Smooth muscle cell (in vitro differentiated cells): ENCODE measurements at regions not wholly inside any gene's neighbourhood (a gene's known extent, or its start where the extent isn't known, plus 50 kb on each side); places are given as distances from the start of the nearest gene placed in this dataset.

Experiments
- DNase-seq: peaks from one replicate; lab custom pipeline; 2025; ENCODE audit not compliant: unreplicated experiment; lab: John Stamatoyannopoulos, UW
- H2AFZ ChIP-seq: fragments of 200-600 bp; sonication (generic); 2 replicates; pipeline ENCODE4 v1.6.0; 2016; ENCODE audit warnings: antibody characterized with exemption, low read depth, mild to moderate bottlenecking
- H3F3A ChIP-seq: fragments of 200-600 bp; sonication (generic); 2 replicates; pipeline ENCODE4 v1.6.0; 2017; ENCODE audit warnings: antibody characterized with exemption, low read depth
- H3K27ac ChIP-seq: fragments of 200-600 bp; sonication (generic); 2 replicates; pipeline ENCODE4 v1.5.1; 2016; ENCODE audit warnings: low read depth, mild to moderate bottlenecking
- H3K27me3 ChIP-seq: fragments of 200-600 bp; sonication (generic); 2 replicates; pipeline ENCODE4 v1.6.1; 2016; ENCODE audit warnings: low read depth, mild to moderate bottlenecking
- H3K36me3 ChIP-seq: fragments of 200-600 bp; sonication (generic); 2 replicates; pipeline ENCODE4 v1.5.1; 2016; ENCODE audit warnings: low read depth
- H3K4me1 ChIP-seq: fragments of 200-600 bp; sonication (generic); 2 replicates; pipeline ENCODE4 v1.5.1; 2016; ENCODE audit warnings: low read depth
- H3K4me2 ChIP-seq: fragments of 200-600 bp; sonication (generic); 2 replicates; pipeline ENCODE4 v1.6.0; 2016; ENCODE audit warnings: mild to moderate bottlenecking
- H3K4me3 ChIP-seq: fragments of 200-600 bp; sonication (generic); 2 replicates; pipeline ENCODE4 v1.5.1; 2016; ENCODE audit warnings: mild to moderate bottlenecking
- H3K79me2 ChIP-seq: fragments of 200-600 bp; sonication (generic); 2 replicates; pipeline ENCODE4 v1.6.0; 2016; ENCODE audit warnings: low read depth, mild to moderate bottlenecking
- H3K9ac ChIP-seq: fragments of 200-600 bp; sonication (generic); 2 replicates; pipeline ENCODE4 v1.6.0; 2016; ENCODE audit warnings: low read depth
- H3K9me3 ChIP-seq: fragments of 200-600 bp; sonication (generic); replicated peaks from 2 replicates; pipeline ENCODE4 v1.5.1; 2016; ENCODE audit warnings: low read depth
- H4K20me1 ChIP-seq: fragments of 200-600 bp; sonication (generic); 2 replicates; pipeline ENCODE4 v1.6.0; 2016; ENCODE audit warnings: low read depth
- WGBS: methylation state at CpG from one replicate; pipeline ENCODE4 v1.1.7; 2016; ENCODE audit warnings: low lambda C conversion rate; 5-methylcytosine and 5-hydroxymethylcytosine counted together
- TF ChIP-seq, protein P1 (sequence below): fragments of 200-600 bp; sonication (generic); IDR thresholded peaks from 2 replicates; pipeline ENCODE4 v1.5.1; 2017; ENCODE audit warnings: borderline replicate concordance, mild to moderate bottlenecking, antibody characterized with exemption; ENCODE audit not compliant: insufficient read depth, poor library complexity, severe bottlenecking

DNA sequence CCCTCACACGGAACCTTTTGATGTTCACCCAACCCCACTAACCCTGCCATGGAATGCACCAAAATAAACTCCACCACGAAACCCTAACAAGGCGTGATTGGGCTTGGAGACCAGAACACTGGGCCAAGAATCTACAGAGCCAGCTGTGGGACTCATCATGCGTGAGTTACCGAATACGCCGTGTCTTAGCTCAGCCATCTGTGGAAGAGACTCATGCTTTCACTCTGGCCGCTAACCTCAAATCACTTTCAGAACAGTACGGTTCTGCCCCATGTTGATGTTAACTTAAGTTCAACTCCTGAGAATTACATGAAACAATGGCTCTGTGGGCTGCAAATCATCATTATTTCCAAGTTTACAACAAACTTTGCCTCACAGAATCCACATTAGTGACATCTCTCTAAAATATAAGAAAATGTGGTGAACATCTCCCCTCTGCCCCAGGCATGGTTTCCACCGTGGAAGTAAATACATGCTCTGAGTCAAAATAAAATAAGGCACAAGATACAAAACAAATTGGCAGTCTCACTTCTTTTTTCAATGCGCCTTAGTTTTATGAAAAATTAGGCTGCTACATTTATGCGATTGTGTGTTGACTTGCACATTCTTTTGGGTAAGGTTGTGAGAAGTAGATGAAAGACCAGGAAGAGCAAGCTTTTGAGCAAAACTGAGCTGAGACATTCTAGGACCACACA is 308.9 kb upstream of the EXOC2 start:
- Histone ChIP-seq H3K36me3 (no peaks in the 10 kb centered on the region), H3K27me3 (no peaks in the 10 kb centered on the region), H2AFZ (no peak overlapping the region), H4K20me1 (no peaks in the 10 kb centered on the region), H3K9me3 (no peaks in the 10 kb centered on the region), H3K4me2 (no peak overlapping the region), H3K79me2 (no peaks in the 10 kb centered on the region), H3K4me1 (no peaks in the 10 kb centered on the region), H3K4me3 (no peak overlapping the region), H3K27ac (no peak overlapping the region), H3K9ac (no peak overlapping the region), H3F3A (no peaks in the 10 kb centered on the region)
- TF ChIP-seq, protein P1, sequence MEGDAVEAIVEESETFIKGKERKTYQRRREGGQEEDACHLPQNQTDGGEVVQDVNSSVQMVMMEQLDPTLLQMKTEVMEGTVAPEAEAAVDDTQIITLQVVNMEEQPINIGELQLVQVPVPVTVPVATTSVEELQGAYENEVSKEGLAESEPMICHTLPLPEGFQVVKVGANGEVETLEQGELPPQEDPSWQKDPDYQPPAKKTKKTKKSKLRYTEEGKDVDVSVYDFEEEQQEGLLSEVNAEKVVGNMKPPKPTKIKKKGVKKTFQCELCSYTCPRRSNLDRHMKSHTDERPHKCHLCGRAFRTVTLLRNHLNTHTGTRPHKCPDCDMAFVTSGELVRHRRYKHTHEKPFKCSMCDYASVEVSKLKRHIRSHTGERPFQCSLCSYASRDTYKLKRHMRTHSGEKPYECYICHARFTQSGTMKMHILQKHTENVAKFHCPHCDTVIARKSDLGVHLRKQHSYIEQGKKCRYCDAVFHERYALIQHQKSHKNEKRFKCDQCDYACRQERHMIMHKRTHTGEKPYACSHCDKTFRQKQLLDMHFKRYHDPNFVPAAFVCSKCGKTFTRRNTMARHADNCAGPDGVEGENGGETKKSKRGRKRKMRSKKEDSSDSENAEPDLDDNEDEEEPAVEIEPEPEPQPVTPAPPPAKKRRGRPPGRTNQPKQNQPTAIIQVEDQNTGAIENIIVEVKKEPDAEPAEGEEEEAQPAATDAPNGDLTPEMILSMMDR = no peak
- no peak for DNase-seq
- 88% methylated on average over 12 of the region's 12 CpGs for WGBS

DNA sequence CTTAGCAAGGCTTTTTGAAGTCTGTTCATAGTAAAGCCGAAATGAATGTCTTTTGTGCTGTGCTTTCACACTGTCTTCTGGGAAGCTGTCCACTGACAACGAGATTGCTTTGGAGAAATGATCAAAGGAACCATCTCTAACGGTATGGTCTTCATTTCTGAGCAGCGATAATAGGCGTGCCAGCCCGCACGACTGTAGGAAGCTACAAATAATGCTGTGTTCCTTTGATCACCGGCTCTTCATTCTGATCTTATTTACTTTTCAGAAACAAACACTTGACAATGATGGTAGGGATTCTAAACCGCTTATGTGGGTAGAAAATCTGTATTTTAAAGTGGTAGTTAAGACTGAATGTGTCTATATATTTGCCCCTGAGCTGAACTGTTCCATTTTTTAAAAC is 306.6 kb upstream of the EXOC2 start:
- Histone ChIP-seq H4K20me1 (no peaks in the 10 kb centered on the region), H3K4me2 (no peak overlapping the region), H3K4me1 (no peaks in the 10 kb centered on the region), H2AFZ (no peak overlapping the region), H3K9ac (no peak overlapping the region), H3K9me3 (no peaks in the 10 kb centered on the region), H3K36me3 (no peaks in the 10 kb centered on the region), H3K4me3 (no peak overlapping the region), H3K79me2 (no peaks in the 10 kb centered on the region), H3K27ac (no peak overlapping the region), H3F3A (no peaks in the 10 kb centered on the region), H3K27me3 (no peaks in the 10 kb centered on the region)
- TF ChIP-seq, protein P1 = no peak
- no peak for DNase-seq
- 91% methylated on average over 9 of the region's 9 CpGs for WGBS

DNA sequence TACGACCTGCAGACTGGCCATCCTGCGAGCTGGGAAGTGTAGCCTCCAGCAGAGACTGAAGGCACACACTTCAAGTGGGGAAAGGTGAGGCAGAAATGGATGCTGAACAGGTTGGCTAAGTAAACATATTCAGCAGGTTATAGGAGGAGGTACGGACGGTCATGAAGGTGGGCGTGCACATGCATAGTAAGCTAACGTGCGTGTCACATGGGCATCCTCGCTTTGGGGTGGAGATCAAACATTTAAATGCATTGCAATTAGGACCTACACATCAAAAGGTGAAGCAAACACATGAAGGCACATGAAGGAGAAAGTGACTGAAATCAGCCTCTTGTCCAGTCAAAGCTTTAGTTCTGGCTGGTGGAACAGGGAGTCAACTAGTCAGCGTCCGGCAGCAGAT is 305.6 kb upstream of the EXOC2 start:
- Histone ChIP-seq H3K36me3 (no peaks in the 10 kb centered on the region), H3K4me2 (no peak overlapping the region), H2AFZ (no peak overlapping the region), H3K27me3 (no peaks in the 10 kb centered on the region), H3K4me3 (no peak overlapping the region), H3K9me3 (no peaks in the 10 kb centered on the region), H3K4me1 (no peaks in the 10 kb centered on the region), H3K27ac (no peak overlapping the region), H3K79me2 (no peaks in the 10 kb centered on the region), H4K20me1 (no peaks in the 10 kb centered on the region), H3K9ac (no peak overlapping the region), H3F3A (no peaks in the 10 kb centered on the region)
- no peak for DNase-seq
- 98% methylated on average over 10 of the region's 10 CpGs for WGBS
- TF ChIP-seq, protein P1 = no peak

DNA sequence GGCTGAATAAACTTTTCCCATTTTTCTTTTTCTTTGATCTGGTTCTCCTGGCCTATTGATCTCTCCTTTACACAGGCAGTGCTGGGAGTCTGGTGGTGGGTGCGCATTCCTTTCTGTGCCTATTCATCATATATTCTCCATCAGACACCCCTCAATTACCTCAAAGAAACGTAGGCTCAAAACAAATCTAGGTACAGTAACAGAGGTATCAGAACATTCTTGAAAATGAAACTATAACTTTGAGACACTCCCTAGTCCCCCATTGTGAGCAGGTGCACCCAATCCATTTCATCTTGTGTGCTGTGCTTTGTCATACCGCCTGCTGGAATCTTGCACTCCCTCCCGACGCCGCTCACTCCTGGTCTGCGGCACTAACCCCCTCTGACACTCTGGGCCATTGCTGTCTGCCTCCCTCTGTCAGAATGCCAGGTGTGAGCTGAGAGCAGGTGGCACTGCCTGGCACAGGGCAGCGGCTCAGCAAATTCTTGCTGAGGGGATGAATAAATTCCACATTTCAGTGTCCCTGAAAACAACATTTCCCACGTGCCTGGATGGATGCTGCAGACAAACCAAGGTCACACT is 303.4 kb upstream of the EXOC2 start:
- Histone ChIP-seq H3K4me2 (no peak overlapping the region), H3K4me1 (no peaks in the 10 kb centered on the region), H3K9me3 (no peaks in the 10 kb centered on the region), H3K79me2 (no peaks in the 10 kb centered on the region), H3K9ac (no peak overlapping the region), H3K36me3 (no peaks in the 10 kb centered on the region), H3F3A (no peaks in the 10 kb centered on the region), H3K4me3 (no peak overlapping the region), H3K27ac (no peak overlapping the region), H2AFZ (no peak overlapping the region), H3K27me3 (no peaks in the 10 kb centered on the region), H4K20me1 (no peaks in the 10 kb centered on the region)
- no peak for DNase-seq
- TF ChIP-seq, protein P1 = no peak
- WGBS = 87% methylated on average over 9 of the region's 9 CpGs
